ENCODE measurements at regions not wholly inside any gene's neighbourhood (a gene's known extent, or its start where the extent isn't known, plus 50 kb on each side); places are given as distances from the start of the nearest gene placed in this dataset.

GRCh38 chr6:100171533-100172321, 177.7 kb upstream of the MCHR2 start:
- no peaks in the 10 kb centered on the region for H3K36me3 Mint-ChIP-seq (ENCODE audit: low read depth)
- H3K9me3 Mint-ChIP-seq (ENCODE audit: insufficient read depth) = no peaks in the 10 kb centered on the region
- no peak for DNase-seq
- no peak for ATAC-seq
- no peaks in the 10 kb centered on the region for H3K4me1 Mint-ChIP-seq (ENCODE audit: low read depth)
- ChIA-PET CTCF (no interaction called here), POLR2A (no interaction called here)
- peaks cover 2% of the 10 kb centered on the region for H3K27me3 Mint-ChIP-seq (ENCODE audit: low read depth)
- no peak overlapping the region for H3K4me3 Mint-ChIP-seq
- no peak overlapping the region for H3K27ac Mint-ChIP-seq

- POLR2A ChIA-PET = no interaction called here
- Mint-ChIP-seq H3K9me3 (ENCODE audit: insufficient read depth) (no peaks in the 10 kb centered on the region), H3K4me3 (no peak overlapping the region), H3K36me3 (ENCODE audit: low read depth) (no peaks in the 10 kb centered on the region), H3K27me3 (ENCODE audit: low read depth) (peaks cover 4% of the 10 kb centered on the region), H3K27ac (no peak overlapping the region), H3K4me1 (ENCODE audit: low read depth) (no peaks in the 10 kb centered on the region)
- no peak for ATAC-seq
- CTCF ChIA-PET = no interaction called here
- DNase-seq = no peak
Measured at GRCh38 chr6:100168148-100168547, 174.1 kb upstream of the MCHR2 start.

GRCh38 chr6:100167585-100167984, 173.6 kb upstream of the MCHR2 start:
- no peak overlapping the region for H3K4me3 Mint-ChIP-seq
- DNase-seq = no peak
- no peaks in the 10 kb centered on the region for H3K4me1 Mint-ChIP-seq (ENCODE audit: low read depth)
- ChIA-PET POLR2A (no interaction called here), CTCF (no interaction called here)
- no peak overlapping the region for H3K27ac Mint-ChIP-seq
- H3K27me3 Mint-ChIP-seq (ENCODE audit: low read depth) = peaks cover 4% of the 10 kb centered on the region
- no peaks in the 10 kb centered on the region for H3K9me3 Mint-ChIP-seq (ENCODE audit: insufficient read depth)
- H3K36me3 Mint-ChIP-seq (ENCODE audit: low read depth) = no peaks in the 10 kb centered on the region
- no peak for ATAC-seq

DNA sequence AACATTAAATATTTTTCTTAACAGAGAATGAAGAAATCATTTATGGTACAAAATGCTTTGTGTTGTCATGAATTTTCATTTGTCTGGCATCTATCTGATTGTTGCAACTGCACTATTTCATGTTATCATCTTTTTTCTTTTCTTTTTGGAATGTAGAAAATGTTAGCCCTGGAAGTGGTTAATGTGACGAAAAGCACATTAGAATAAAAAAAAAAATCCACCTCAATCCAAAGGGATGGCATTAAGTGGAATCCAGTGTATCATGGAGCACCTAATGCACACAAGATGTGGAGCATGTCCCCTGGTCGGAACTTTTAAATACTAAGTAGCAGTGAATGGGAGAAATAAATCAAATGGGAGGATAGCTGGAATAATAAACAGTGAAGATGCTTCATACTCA, 172.9 kb upstream of the MCHR2 start:
- H3K27ac Mint-ChIP-seq = no peak overlapping the region
- no peaks in the 10 kb centered on the region for H3K36me3 Mint-ChIP-seq (ENCODE audit: low read depth)
- no peak overlapping the region for H3K4me3 Mint-ChIP-seq
- no peaks in the 10 kb centered on the region for H3K4me1 Mint-ChIP-seq (ENCODE audit: low read depth)
- CTCF ChIA-PET = no interaction called here
- ATAC-seq = no peak
- peaks cover 4% of the 10 kb centered on the region for H3K27me3 Mint-ChIP-seq (ENCODE audit: low read depth)
- H3K9me3 Mint-ChIP-seq (ENCODE audit: insufficient read depth) = no peaks in the 10 kb centered on the region
- POLR2A ChIA-PET = no interaction called here
- DNase-seq = no peak

- ATAC-seq (no peak), DNase-seq (no peak)
- Mint-ChIP-seq H3K27ac (no peak overlapping the region), H3K4me1 (ENCODE audit: low read depth) (no peaks in the 10 kb centered on the region), H3K27me3 (ENCODE audit: low read depth) (peaks cover 4% of the 10 kb centered on the region), H3K9me3 (ENCODE audit: insufficient read depth) (no peaks in the 10 kb centered on the region), H3K36me3 (ENCODE audit: low read depth) (no peaks in the 10 kb centered on the region), H3K4me3 (no peak overlapping the region)
- ChIA-PET CTCF (no interaction called here), POLR2A (no interaction called here)
Measured at GRCh38 chr6:100165442-100165841, 171.4 kb upstream of the MCHR2 start.

- Mint-ChIP-seq H3K36me3 (ENCODE audit: low read depth) (no peaks in the 10 kb centered on the region), H3K9me3 (ENCODE audit: insufficient read depth) (no peaks in the 10 kb centered on the region), H3K4me1 (ENCODE audit: low read depth) (no peaks in the 10 kb centered on the region), H3K27ac (no peak overlapping the region), H3K27me3 (ENCODE audit: low read depth) (peaks cover 4% of the 10 kb centered on the region), H3K4me3 (no peak overlapping the region)
- CTCF ChIA-PET = no interaction called here
- ATAC-seq = no peak
- POLR2A ChIA-PET = no interaction called here
- DNase-seq = no peak
Measured at GRCh38 chr6:100163035-100163434, 169.0 kb upstream of the MCHR2 start.

- POLR2A ChIA-PET = no interaction called here
- CTCF ChIA-PET = no interaction called here
- ATAC-seq (no peak), DNase-seq (no peak)
- H3K4me1 Mint-ChIP-seq (ENCODE audit: low read depth) = no peaks in the 10 kb centered on the region
- H3K27me3 Mint-ChIP-seq (ENCODE audit: low read depth) = peaks cover 2% of the 10 kb centered on the region
- H3K9me3 Mint-ChIP-seq (ENCODE audit: insufficient read depth) = no peaks in the 10 kb centered on the region
- no peak overlapping the region for H3K27ac Mint-ChIP-seq
- H3K36me3 Mint-ChIP-seq (ENCODE audit: low read depth) = no peaks in the 10 kb centered on the region
- no peak overlapping the region for H3K4me3 Mint-ChIP-seq
Measured at GRCh38 chr6:100161782-100162365, 167.9 kb upstream of the MCHR2 start.

- DNase-seq (no peak), ATAC-seq (no peak)
- Mint-ChIP-seq H3K27me3 (ENCODE audit: low read depth) (peaks cover 2% of the 10 kb centered on the region), H3K9me3 (ENCODE audit: insufficient read depth) (no peaks in the 10 kb centered on the region), H3K36me3 (ENCODE audit: low read depth) (no peaks in the 10 kb centered on the region), H3K4me1 (ENCODE audit: low read depth) (no peaks in the 10 kb centered on the region), H3K27ac (no peak overlapping the region), H3K4me3 (no peak overlapping the region)
- CTCF ChIA-PET = no interaction called here
- POLR2A ChIA-PET = no interaction called here
Measured at GRCh38 chr6:100160930-100161329, 166.9 kb upstream of the MCHR2 start.

GRCh38 chr6:100155141-100155540, 161.1 kb upstream of the MCHR2 start:
- ChIA-PET CTCF (interaction anchor here (0.9 kb wide), 1 partner anchor 48 kb away, joined by 3 read pairs; no protein-coding TSS in a partner anchor), POLR2A (no interaction called here)
- no peak overlapping the region for H3K27ac Mint-ChIP-seq
- H3K4me3 Mint-ChIP-seq = no peak overlapping the region
- no peaks in the 10 kb centered on the region for H3K36me3 Mint-ChIP-seq (ENCODE audit: low read depth)
- ATAC-seq (no peak), DNase-seq (no peak)
- H3K4me1 Mint-ChIP-seq (ENCODE audit: low read depth) = no peaks in the 10 kb centered on the region
- H3K27me3 Mint-ChIP-seq (ENCODE audit: low read depth) = no peaks in the 10 kb centered on the region
- no peaks in the 10 kb centered on the region for H3K9me3 Mint-ChIP-seq (ENCODE audit: insufficient read depth)

DNA sequence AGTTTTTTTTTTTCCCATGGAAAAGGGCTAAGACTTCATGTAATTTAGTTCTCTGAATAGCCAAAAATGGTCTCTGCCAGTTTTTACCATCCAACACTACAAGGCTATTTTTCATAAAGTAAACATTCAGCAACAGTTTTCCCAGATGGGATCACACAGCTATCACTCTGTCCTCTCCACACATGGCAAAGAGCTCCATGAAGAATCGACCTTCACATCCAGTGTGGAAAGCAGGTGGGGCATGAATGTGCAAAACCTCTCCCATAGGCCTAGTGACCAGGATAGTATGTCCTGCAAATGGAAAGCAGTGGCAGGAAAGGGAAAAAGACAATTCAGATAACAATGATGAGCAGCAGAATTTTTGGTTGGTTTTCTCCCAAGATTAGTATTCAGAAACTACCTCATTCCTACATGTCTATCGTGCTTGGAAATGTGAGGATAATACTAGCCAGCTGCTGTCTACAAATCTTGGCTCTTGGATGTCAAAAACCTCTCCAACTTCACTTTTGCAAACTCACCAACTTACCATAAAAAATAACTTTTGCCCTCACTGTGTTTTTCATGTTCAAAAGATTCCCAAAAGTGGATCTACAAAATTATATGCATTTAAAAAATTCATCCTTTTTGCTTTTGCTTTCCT, 159.7 kb upstream of the MCHR2 start:
- H3K36me3 Mint-ChIP-seq (ENCODE audit: low read depth) = no peaks in the 10 kb centered on the region
- no peak overlapping the region for H3K4me3 Mint-ChIP-seq
- no peak overlapping the region for H3K27ac Mint-ChIP-seq
- no peaks in the 10 kb centered on the region for H3K4me1 Mint-ChIP-seq (ENCODE audit: low read depth)
- no peaks in the 10 kb centered on the region for H3K27me3 Mint-ChIP-seq (ENCODE audit: low read depth)
- no peak for DNase-seq
- CTCF ChIA-PET = no interaction called here
- POLR2A ChIA-PET = no interaction called here
- no peaks in the 10 kb centered on the region for H3K9me3 Mint-ChIP-seq (ENCODE audit: insufficient read depth)
- no peak for ATAC-seq

DNA sequence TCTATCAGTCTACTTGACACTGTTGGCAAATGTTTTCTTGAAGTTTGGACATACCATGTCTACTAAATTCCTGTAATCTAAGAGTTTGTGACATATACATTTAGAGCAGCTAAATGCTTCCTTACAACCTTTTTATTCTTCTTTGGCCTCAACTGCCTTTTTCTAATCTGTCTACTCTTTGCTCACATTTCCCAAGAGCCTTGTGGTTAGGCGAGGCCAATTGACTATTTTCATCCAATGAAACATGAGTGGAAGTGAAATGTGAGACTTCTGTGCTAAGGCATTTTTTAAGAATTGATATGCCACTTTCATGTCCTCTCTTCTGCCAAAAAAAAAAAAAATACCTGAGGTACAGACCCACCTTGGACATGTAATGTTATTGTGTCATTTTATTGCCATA, 158.2 kb upstream of the MCHR2 start:
- DNase-seq = no peak
- ChIA-PET CTCF (no interaction called here), POLR2A (no interaction called here)
- H3K27me3 Mint-ChIP-seq (ENCODE audit: low read depth) = no peaks in the 10 kb centered on the region
- H3K27ac Mint-ChIP-seq = no peak overlapping the region
- no peak overlapping the region for H3K4me3 Mint-ChIP-seq
- H3K36me3 Mint-ChIP-seq (ENCODE audit: low read depth) = no peaks in the 10 kb centered on the region
- ATAC-seq = no peak
- H3K9me3 Mint-ChIP-seq (ENCODE audit: insufficient read depth) = no peaks in the 10 kb centered on the region
- no peaks in the 10 kb centered on the region for H3K4me1 Mint-ChIP-seq (ENCODE audit: low read depth)

DNA sequence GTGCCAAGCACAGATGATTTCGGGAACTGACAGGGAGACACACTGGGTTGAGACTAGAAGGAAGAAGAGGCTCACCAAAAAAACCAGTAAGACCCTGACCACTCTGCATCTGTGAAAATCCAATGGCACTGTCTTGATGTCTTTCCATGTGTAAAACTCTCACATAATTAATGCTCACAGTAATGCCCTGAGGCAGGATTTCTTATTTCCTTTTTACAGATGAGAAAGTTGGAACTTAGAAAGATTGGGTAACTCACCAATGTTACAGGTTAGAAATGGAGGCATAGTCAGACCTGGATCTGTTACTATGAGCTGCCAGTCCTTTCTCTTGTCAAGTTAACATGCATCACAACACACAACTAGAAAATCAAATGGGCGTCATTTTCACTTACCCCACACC, 151.0 kb upstream of the MCHR2 start:
- no peak for DNase-seq
- POLR2A ChIA-PET = no interaction called here
- Mint-ChIP-seq H3K27me3 (ENCODE audit: low read depth) (peaks cover 2% of the 10 kb centered on the region), H3K4me1 (ENCODE audit: low read depth) (no peaks in the 10 kb centered on the region), H3K27ac (no peak overlapping the region), H3K4me3 (no peak overlapping the region), H3K9me3 (ENCODE audit: insufficient read depth) (no peaks in the 10 kb centered on the region), H3K36me3 (ENCODE audit: low read depth) (no peaks in the 10 kb centered on the region)
- CTCF ChIA-PET = no interaction called here
- no peak for ATAC-seq
